ENCODE measurements at regions not wholly inside any gene's neighbourhood (a gene's known extent, or its start where the extent isn't known, plus 50 kb on each side); places are given as distances from the start of the nearest gene placed in this dataset.
A peak's percentile ranks its signal among the peaks of the same experiment; 100 is the strongest.

GRCh38 chr1:5601516-5601915 lies 390.7 kb downstream of the NPHP4 start:
- Histone ChIP-seq H3K4me3 (no peak overlapping the region), H3K4me1 (peaks cover 0 to 9% of the 10 kb centered on the region in 2 donors), H3K36me3 (no peaks in the 10 kb centered on the region), H3K27me3 (peaks cover 0 to 3% of the 10 kb centered on the region in 2 donors), H3K9me3 (no peaks in the 10 kb centered on the region), H3K27ac (no peak overlapping the region)
- intact Hi-C loops (cut with DNase I; ENCODE audit: low total_unique reads): no loop called here
- DNase-seq (ENCODE audit: low spot score in 2 of 2): no peak
- TF ChIP-seq POLR2AphosphoS5 (IDR thresholded peaks at IDR 0.05) (no peak), POLR2A (IDR thresholded peaks at IDR 0.05) (no peak)
- TF ChIP-seq, protein P1, sequence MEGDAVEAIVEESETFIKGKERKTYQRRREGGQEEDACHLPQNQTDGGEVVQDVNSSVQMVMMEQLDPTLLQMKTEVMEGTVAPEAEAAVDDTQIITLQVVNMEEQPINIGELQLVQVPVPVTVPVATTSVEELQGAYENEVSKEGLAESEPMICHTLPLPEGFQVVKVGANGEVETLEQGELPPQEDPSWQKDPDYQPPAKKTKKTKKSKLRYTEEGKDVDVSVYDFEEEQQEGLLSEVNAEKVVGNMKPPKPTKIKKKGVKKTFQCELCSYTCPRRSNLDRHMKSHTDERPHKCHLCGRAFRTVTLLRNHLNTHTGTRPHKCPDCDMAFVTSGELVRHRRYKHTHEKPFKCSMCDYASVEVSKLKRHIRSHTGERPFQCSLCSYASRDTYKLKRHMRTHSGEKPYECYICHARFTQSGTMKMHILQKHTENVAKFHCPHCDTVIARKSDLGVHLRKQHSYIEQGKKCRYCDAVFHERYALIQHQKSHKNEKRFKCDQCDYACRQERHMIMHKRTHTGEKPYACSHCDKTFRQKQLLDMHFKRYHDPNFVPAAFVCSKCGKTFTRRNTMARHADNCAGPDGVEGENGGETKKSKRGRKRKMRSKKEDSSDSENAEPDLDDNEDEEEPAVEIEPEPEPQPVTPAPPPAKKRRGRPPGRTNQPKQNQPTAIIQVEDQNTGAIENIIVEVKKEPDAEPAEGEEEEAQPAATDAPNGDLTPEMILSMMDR (IDR thresholded peaks at IDR 0.05): no peak

- no peaks in the 10 kb centered on the region for H3K9me3 ChIP-seq
- DNase-seq (ENCODE audit: low spot score in 2 of 2): no peak
Observed at GRCh38 chr1:5599541-5599940, 392.7 kb downstream of the NPHP4 start.

DNA sequence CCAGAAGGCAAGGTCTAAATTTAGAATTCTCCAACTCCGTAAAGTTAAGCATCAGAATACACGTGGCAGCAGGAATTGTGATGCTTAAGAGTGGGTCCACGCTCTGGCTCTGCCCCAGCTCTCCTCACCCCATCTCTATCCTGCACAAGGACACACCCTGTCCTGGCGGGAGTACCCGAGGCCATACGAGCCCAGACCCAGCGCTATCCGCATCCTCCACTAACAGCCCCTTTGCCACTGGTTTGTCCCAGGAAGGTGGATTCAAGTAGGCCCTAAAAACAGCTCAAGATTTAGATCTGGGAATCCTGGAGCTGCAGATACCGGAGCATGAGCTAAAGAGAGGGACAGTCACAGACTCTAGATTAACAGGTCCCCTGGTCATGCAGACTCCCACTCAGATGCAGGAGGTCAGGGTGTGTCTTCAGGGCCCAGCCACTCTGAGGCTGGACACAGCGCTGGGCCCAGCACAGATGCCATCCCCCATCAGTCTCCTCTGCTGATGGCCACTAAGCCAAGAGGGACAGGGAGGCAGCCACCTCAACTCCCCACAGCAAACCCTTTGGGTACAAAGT lies 393.3 kb downstream of the NPHP4 start:
- DNase-seq (ENCODE audit: low spot score in 2 of 2): no peak
- no peak overlapping the region for H3K4me3 ChIP-seq
- peaks cover 0 to 3% of the 10 kb centered on the region in 2 donors for H3K27me3 ChIP-seq
- no peaks in the 10 kb centered on the region for H3K36me3 ChIP-seq
- no peak overlapping the region for H3K27ac ChIP-seq
- TF ChIP-seq POLR2A (IDR thresholded peaks at IDR 0.05) (no peak), POLR2AphosphoS5 (IDR thresholded peaks at IDR 0.05) (no peak)
- TF ChIP-seq, protein P1 (IDR thresholded peaks at IDR 0.05): no peak
- H3K9me3 ChIP-seq: no peaks in the 10 kb centered on the region
- intact Hi-C loops (cut with DNase I; ENCODE audit: low total_unique reads): no loop called here
- H3K4me1 ChIP-seq: peaks cover 0 to 9% of the 10 kb centered on the region in 2 donors

More at GRCh38 chr1:5599541-5599940, 392.7 kb downstream of the NPHP4 start:
- no peak for TF ChIP-seq POLR2AphosphoS5 (IDR thresholded peaks at IDR 0.05)
- TF ChIP-seq POLR2A (IDR thresholded peaks at IDR 0.05): no peak
- TF ChIP-seq, protein P1 (IDR thresholded peaks at IDR 0.05): no peak
- H3K36me3 ChIP-seq: no peaks in the 10 kb centered on the region
- no peak overlapping the region for H3K4me3 ChIP-seq
- H3K27me3 ChIP-seq: peaks cover 0 to 3% of the 10 kb centered on the region in 2 donors
- H3K27ac ChIP-seq: no peak overlapping the region
- H3K4me1 ChIP-seq: peaks cover 0 to 9% of the 10 kb centered on the region in 2 donors
- intact Hi-C loops (cut with DNase I; ENCODE audit: low total_unique reads): no loop called here

- Histone ChIP-seq H3K36me3 (no peaks in the 10 kb centered on the region), H3K27ac (no peak overlapping the region), H3K27me3 (peaks cover 0 to 3% of the 10 kb centered on the region in 2 donors), H3K4me1 (peaks cover 0 to 9% of the 10 kb centered on the region in 2 donors), H3K4me3 (no peak overlapping the region), H3K9me3 (no peaks in the 10 kb centered on the region)
- intact Hi-C loops (cut with DNase I; ENCODE audit: low total_unique reads): no loop called here
- TF ChIP-seq, protein P1 (IDR thresholded peaks at IDR 0.05): peak in 1 of 3 donors; percentile 13
- no peak for TF ChIP-seq POLR2AphosphoS5 (IDR thresholded peaks at IDR 0.05)
- no peak for TF ChIP-seq POLR2A (IDR thresholded peaks at IDR 0.05)
- peak in 1 of 2 donors; percentile 30 for DNase-seq (ENCODE audit: low spot score in 2 of 2)
Observed at GRCh38 chr1:5597991-5598823, 394.0 kb downstream of the NPHP4 start.

All from breast epithelium (tissue), 4 donors.